Mucosa of descending colon (tissue), 3 donors: ENCODE measurements at regions not wholly inside any gene's neighbourhood (a gene's known extent, or its start where the extent isn't known, plus 50 kb on each side); places are given as distances from the start of the nearest gene placed in this dataset.

ENCODE experiments used
- ATAC-seq: fragments of 200-7000 bp; cut with Tn5 transposase; one replicate; pipeline ENCODE4 v1.9.1; 2020; ENCODE audit warnings: mild to moderate bottlenecking, moderate library complexity
- DNase-seq, 3 donors: peaks; one replicate each; pipeline ENCODE4 v3.0.0-alpha.2; 2020
- H3K36me3 ChIP-seq: fragments of 200-600 bp; one replicate; pipeline ENCODE4 v1.8.0; 2021; ENCODE audit warnings: low read depth, mild to moderate bottlenecking
- H3K4me1 ChIP-seq: fragments of 200-600 bp; one replicate; pipeline ENCODE4 v1.8.0; 2021; ENCODE audit warnings: low read depth, mild to moderate bottlenecking
- H3K4me3 ChIP-seq: fragments of 200-600 bp; one replicate; pipeline ENCODE4 v1.8.0; 2021; ENCODE audit warnings: mild to moderate bottlenecking
- H3K9me3 ChIP-seq: fragments of 200-600 bp; one replicate; pipeline ENCODE4 v1.8.0; 2021; ENCODE audit warnings: mild to moderate bottlenecking
- intact Hi-C, 2 donors: fragments of 100-400 bp; cut with DNase I in 1 of 2; cut with micrococcal nuclease in 1 of 2; formaldehyde crosslinking; loops; one replicate each; pipeline versions ENCODE4 v1.11.0 to v1.11.1; 2022; cut with DNase I, micrococcal nuclease
- TF ChIP-seq, protein P1 (sequence below): fragments of 200-600 bp; IDR thresholded peaks from one replicate; pipeline ENCODE4 v1.8.0; 2022; ENCODE audit warnings: antibody characterized with exemption, mild to moderate bottlenecking
- donor health status: DM: no; HTN: no; CAD: no; lungs with moderate emphysema.
- donor health status: DM: no; HTN: no; CAD: no.
- donor health status: DM: no; HTN: yes; CAD: no.

- TF ChIP-seq, protein P1, sequence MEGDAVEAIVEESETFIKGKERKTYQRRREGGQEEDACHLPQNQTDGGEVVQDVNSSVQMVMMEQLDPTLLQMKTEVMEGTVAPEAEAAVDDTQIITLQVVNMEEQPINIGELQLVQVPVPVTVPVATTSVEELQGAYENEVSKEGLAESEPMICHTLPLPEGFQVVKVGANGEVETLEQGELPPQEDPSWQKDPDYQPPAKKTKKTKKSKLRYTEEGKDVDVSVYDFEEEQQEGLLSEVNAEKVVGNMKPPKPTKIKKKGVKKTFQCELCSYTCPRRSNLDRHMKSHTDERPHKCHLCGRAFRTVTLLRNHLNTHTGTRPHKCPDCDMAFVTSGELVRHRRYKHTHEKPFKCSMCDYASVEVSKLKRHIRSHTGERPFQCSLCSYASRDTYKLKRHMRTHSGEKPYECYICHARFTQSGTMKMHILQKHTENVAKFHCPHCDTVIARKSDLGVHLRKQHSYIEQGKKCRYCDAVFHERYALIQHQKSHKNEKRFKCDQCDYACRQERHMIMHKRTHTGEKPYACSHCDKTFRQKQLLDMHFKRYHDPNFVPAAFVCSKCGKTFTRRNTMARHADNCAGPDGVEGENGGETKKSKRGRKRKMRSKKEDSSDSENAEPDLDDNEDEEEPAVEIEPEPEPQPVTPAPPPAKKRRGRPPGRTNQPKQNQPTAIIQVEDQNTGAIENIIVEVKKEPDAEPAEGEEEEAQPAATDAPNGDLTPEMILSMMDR, result no peak
- ATAC-seq (no peak), DNase-seq (no peak)
- intact Hi-C loops, result no loop called here
- no peaks in the 10 kb centered on the region for H3K36me3 ChIP-seq
- H3K4me3 ChIP-seq, result no peak overlapping the region
- H3K4me1 ChIP-seq, result no peaks in the 10 kb centered on the region
- H3K9me3 ChIP-seq, result no peaks in the 10 kb centered on the region
Measured at GRCh38 chr18:46397174-46397573, 259.8 kb downstream of the LOXHD1 start.

DNA sequence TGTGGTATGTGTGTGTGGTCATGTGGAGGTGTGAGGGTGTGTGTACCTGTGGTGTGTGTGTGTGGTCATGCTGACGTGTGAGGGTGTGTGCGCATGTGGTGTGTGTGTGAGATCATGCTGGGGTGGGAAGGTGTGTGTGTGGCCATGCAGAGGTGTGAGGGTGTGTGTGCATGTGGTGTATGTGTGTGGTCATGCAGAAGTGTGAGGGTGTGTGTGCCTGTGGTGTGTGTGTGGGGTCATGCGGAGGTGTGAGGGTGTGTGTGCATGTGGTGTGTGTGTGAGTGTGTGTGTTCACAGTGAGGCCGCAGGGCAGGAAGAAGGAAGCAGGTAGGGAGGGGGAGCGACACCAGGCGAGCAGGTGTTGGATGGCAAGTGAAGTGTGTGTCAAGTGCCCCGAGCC is 259.0 kb downstream of the LOXHD1 start:
- no peaks in the 10 kb centered on the region for H3K9me3 ChIP-seq
- ATAC-seq (no peak), DNase-seq (no peak)
- TF ChIP-seq, protein P1, result no peak
- intact Hi-C loops, result no loop called here
- H3K4me1 ChIP-seq, result no peaks in the 10 kb centered on the region
- no peak overlapping the region for H3K4me3 ChIP-seq
- H3K36me3 ChIP-seq, result no peaks in the 10 kb centered on the region

DNA sequence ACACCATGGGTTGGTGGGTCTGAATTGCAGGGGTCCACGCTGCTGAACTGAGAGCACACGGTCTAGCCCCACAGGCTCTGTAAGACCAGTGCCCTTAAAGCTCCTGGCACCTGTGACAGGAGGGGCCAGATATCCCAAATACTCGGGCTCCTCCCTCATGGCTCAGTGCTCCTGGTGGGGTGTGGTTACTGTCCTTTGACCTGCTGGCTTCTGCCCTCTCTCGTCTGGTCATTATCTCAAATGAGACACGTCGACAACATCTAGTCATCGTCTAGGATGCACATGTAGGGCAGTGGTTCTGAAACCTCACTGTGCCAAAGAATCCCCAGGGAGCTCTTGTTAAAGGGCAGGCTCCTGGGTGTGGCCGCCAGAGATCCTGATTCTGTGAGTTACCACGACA is 258.4 kb downstream of the LOXHD1 start:
- no peak for ATAC-seq
- DNase-seq, result no peak
- no peak overlapping the region for H3K4me3 ChIP-seq
- no peaks in the 10 kb centered on the region for H3K4me1 ChIP-seq
- TF ChIP-seq, protein P1, result no peak
- H3K36me3 ChIP-seq, result no peaks in the 10 kb centered on the region
- no peaks in the 10 kb centered on the region for H3K9me3 ChIP-seq
- intact Hi-C loops, result no loop called here

DNA sequence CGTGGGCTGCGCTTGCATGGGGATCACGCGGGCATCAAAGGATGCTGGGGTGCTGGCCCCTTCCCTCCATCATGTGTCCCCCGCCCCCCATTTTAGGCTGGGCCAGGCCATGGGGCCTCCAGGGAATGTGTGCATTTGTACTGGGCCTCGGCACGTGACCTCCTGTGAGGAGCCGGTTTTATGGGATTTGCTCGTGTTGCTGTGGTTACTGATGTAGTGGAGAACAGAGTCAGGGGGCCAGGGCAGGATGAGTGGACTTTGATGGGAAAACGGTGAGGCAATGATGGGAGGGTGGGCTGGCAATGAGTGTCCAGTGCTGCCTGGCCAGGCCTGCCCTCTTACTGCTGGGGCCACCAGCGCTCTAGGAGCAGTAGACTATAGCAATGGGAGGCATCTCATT is 257.7 kb downstream of the LOXHD1 start:
- Histone ChIP-seq H3K36me3 (no peaks in the 10 kb centered on the region), H3K4me1 (no peaks in the 10 kb centered on the region), H3K9me3 (no peaks in the 10 kb centered on the region), H3K4me3 (no peak overlapping the region)
- DNase-seq (no peak), ATAC-seq (no peak)
- TF ChIP-seq, protein P1, result no peak
- intact Hi-C loops, result no loop called here

DNA sequence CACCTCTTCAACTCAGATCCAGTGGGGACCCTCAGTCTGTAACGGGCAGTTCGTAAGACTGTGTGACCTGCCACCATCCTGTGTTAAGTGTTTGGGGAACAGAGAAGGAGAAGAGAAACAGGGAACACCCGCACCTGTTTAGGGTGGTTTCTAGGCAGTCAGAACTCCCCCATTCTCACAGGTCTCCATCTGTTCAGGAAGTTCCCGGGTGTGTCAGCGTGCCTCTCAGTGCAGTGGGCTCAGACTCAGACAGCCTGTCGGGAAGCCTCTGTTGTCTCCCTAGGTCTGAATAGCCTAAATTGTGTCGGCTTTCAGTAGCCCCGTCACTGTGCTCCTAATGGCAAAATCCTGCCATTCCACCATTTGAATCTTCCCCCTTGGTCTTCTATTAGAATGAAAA is 256.6 kb downstream of the LOXHD1 start:
- H3K36me3 ChIP-seq, result no peaks in the 10 kb centered on the region
- no peak overlapping the region for H3K4me3 ChIP-seq
- TF ChIP-seq, protein P1, result no peak
- H3K9me3 ChIP-seq, result no peaks in the 10 kb centered on the region
- DNase-seq (no peak), ATAC-seq (no peak)
- no peaks in the 10 kb centered on the region for H3K4me1 ChIP-seq
- intact Hi-C loops, result no loop called here

GRCh38 chr18:46401486-46402070 is 255.4 kb downstream of the LOXHD1 start:
- Histone ChIP-seq H3K4me3 (no peak overlapping the region), H3K36me3 (no peaks in the 10 kb centered on the region), H3K9me3 (no peaks in the 10 kb centered on the region), H3K4me1 (no peaks in the 10 kb centered on the region)
- TF ChIP-seq, protein P1, result no peak
- ATAC-seq (no peak), DNase-seq (no peak)
- intact Hi-C loops, result no loop called here
